Adrenal gland (tissue), 5 donors: ENCODE measurements at regions not wholly inside any gene's neighbourhood (a gene's known extent, or its start where the extent isn't known, plus 50 kb on each side); places are given as distances from the start of the nearest gene placed in this dataset.

Source experiments
- POLR2A ChIP-seq, 2 donors: fragments of 450-650 bp; IDR thresholded peaks; one replicate each; pipeline ENCODE4 v1.6.1; 2017; ENCODE audit warnings: antibody characterized with exemption in 2 of 2, mild to moderate bottlenecking in 2 of 2, moderate library complexity in 1 of 2
- TF ChIP-seq, protein P1 (sequence below), 6 experiments: fragments of 450-650 bp in 4 of 6; fragments of 200-600 bp in 2 of 6; sonication (generic) in 1 of 6; IDR thresholded peaks; 1 replicate in 5 of 6; 2 replicates in 1 of 6; pipeline versions ENCODE4 v1.5.1 to v1.8.0; 2016 to 2021; ENCODE audit warnings: antibody characterized with exemption in 6 of 6, mild to moderate bottlenecking in 2 of 6, moderate library complexity in 1 of 6
- donor health status: DM: no; HTN: no; CAD: no.

GRCh38 chr20:54364365-54364764, 111.0 kb upstream of the DOK5 start:
- TF ChIP-seq, protein P1, sequence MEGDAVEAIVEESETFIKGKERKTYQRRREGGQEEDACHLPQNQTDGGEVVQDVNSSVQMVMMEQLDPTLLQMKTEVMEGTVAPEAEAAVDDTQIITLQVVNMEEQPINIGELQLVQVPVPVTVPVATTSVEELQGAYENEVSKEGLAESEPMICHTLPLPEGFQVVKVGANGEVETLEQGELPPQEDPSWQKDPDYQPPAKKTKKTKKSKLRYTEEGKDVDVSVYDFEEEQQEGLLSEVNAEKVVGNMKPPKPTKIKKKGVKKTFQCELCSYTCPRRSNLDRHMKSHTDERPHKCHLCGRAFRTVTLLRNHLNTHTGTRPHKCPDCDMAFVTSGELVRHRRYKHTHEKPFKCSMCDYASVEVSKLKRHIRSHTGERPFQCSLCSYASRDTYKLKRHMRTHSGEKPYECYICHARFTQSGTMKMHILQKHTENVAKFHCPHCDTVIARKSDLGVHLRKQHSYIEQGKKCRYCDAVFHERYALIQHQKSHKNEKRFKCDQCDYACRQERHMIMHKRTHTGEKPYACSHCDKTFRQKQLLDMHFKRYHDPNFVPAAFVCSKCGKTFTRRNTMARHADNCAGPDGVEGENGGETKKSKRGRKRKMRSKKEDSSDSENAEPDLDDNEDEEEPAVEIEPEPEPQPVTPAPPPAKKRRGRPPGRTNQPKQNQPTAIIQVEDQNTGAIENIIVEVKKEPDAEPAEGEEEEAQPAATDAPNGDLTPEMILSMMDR (IDR thresholded peaks at IDR 0.05) = no peak
- TF ChIP-seq POLR2A (IDR thresholded peaks at IDR 0.05) = no peak
